Omental fat pad (tissue), 3 donors: ENCODE measurements at regions not wholly inside any gene's neighbourhood (a gene's known extent, or its start where the extent isn't known, plus 50 kb on each side); places are given as distances from the start of the nearest gene placed in this dataset.

Source experiments
- ATAC-seq: fragments of 150-250 bp; one replicate; pipeline ENCODE4 v1.9.1; 2016; ENCODE audit warnings: mild to moderate bottlenecking, moderate library complexity; ENCODE audit not compliant: low FRiP score
- DNase-seq: peaks from one replicate; pipeline ENCODE4 v3.0.0-alpha.2; 2019; ENCODE audit warnings: low spot score
- CTCF ChIP-seq, 3 donors: fragments of 450-650 bp; IDR thresholded peaks; one replicate each; pipeline ENCODE4 v1.5.1; 2016 to 2017; ENCODE audit warnings: antibody characterized with exemption in 3 of 3, mild to moderate bottlenecking in 3 of 3, moderate library complexity in 2 of 3

- DNase-seq (no peak), ATAC-seq (no peak)
- TF ChIP-seq CTCF (IDR thresholded peaks at IDR 0.05) = no peak
These were observed 598.5 kb downstream of the ZNF385D start for GRCh38 chr3:21152555-21152954.

- no peak for TF ChIP-seq CTCF (IDR thresholded peaks at IDR 0.05)
- ATAC-seq (no peak), DNase-seq (no peak)
These were observed 608.1 kb downstream of the ZNF385D start for GRCh38 chr3:21142949-21143348.

GRCh38 chr3:21142031-21142430 lies 609.0 kb downstream of the ZNF385D start:
- no peak for TF ChIP-seq CTCF (IDR thresholded peaks at IDR 0.05)
- DNase-seq (no peak), ATAC-seq (no peak)

- ATAC-seq (no peak), DNase-seq (no peak)
- TF ChIP-seq CTCF (IDR thresholded peaks at IDR 0.05) = no peak
These were observed 610.2 kb downstream of the ZNF385D start for GRCh38 chr3:21140785-21141184.

- no peak for TF ChIP-seq CTCF (IDR thresholded peaks at IDR 0.05)
- no peak for ATAC-seq
These were observed 612.9 kb downstream of the ZNF385D start for GRCh38 chr3:21138085-21138484.

GRCh38 chr3:21132896-21133295 lies 618.1 kb downstream of the ZNF385D start:
- no peak for ATAC-seq
- DNase-seq = no peak
- no peak for TF ChIP-seq CTCF (IDR thresholded peaks at IDR 0.05)

More at GRCh38 chr3:21138085-21138484, 612.9 kb downstream of the ZNF385D start:
- no peak for DNase-seq

- TF ChIP-seq CTCF (IDR thresholded peaks at IDR 0.05) = no peak
- ATAC-seq (no peak), DNase-seq (no peak)
These were observed 630.2 kb downstream of the ZNF385D start for GRCh38 chr3:21120826-21121225.
